Skeletal muscle tissue (tissue), 3 donors: ENCODE measurements at regions not wholly inside any gene's neighbourhood (a gene's known extent, or its start where the extent isn't known, plus 50 kb on each side); places are given as distances from the start of the nearest gene placed in this dataset.

Source experiments
- H3K27ac ChIP-seq: one replicate; pipeline ENCODE4 v1.7.0; 2013; ENCODE audit warnings: mild to moderate bottlenecking, low read depth, low read length, inconsistent platforms
- H3K27me3 ChIP-seq, 3 donors: one replicate each; pipeline ENCODE4 v1.7.0; 2013; ENCODE audit warnings: low read length in 3 of 3; ENCODE audit not compliant: control insufficient read depth in 3 of 3, insufficient read depth in 3 of 3
- H3K36me3 ChIP-seq, 3 donors: one replicate each; pipeline ENCODE4 v1.7.0; 2013; ENCODE audit warnings: low read length in 3 of 3; ENCODE audit not compliant: control insufficient read depth in 3 of 3, insufficient read depth in 3 of 3
- H3K4me1 ChIP-seq, 3 donors: one replicate each; pipeline ENCODE4 v1.7.0; 2013; ENCODE audit warnings: low read length in 3 of 3, mild to moderate bottlenecking in 3 of 3; ENCODE audit not compliant: control insufficient read depth in 3 of 3, insufficient read depth in 3 of 3
- H3K4me3 ChIP-seq, 3 donors: one replicate each; pipeline ENCODE4 v1.7.0; 2013; ENCODE audit warnings: low read length in 3 of 3
- H3K9ac ChIP-seq, 3 donors: one replicate each; pipeline ENCODE4 v1.7.0; 2013; ENCODE audit warnings: low read length in 3 of 3, mild to moderate bottlenecking in 3 of 3, moderate library complexity in 2 of 3, low read depth in 1 of 3
- H3K9me3 ChIP-seq, 3 donors: one replicate each; pipeline ENCODE4 v1.7.0; 2013; ENCODE audit warnings: low read length in 3 of 3; ENCODE audit not compliant: control insufficient read depth in 3 of 3
- donor health status: Osteomylitis.

GRCh38 chr1:220976390-220976789 is 97.1 kb downstream of the HLX start:
- Histone ChIP-seq H3K9me3 (no peaks in the 10 kb centered on the region), H3K36me3 (no peaks in the 10 kb centered on the region), H3K4me1 (no peaks in the 10 kb centered on the region), H3K9ac (no peak overlapping the region), H3K27me3 (no peaks in the 10 kb centered on the region), H3K27ac (no peak overlapping the region), H3K4me3 (no peak overlapping the region)

GRCh38 chr1:220979371-220979770 is 100.1 kb downstream of the HLX start:
- Histone ChIP-seq H3K27ac (no peak overlapping the region), H3K27me3 (no peaks in the 10 kb centered on the region), H3K4me1 (no peaks in the 10 kb centered on the region), H3K9ac (no peak overlapping the region), H3K9me3 (no peaks in the 10 kb centered on the region), H3K4me3 (no peak overlapping the region), H3K36me3 (no peaks in the 10 kb centered on the region)

- Histone ChIP-seq H3K9ac (no peak overlapping the region), H3K27me3 (no peaks in the 10 kb centered on the region), H3K4me3 (no peak overlapping the region), H3K27ac (no peak overlapping the region), H3K36me3 (no peaks in the 10 kb centered on the region), H3K4me1 (no peaks in the 10 kb centered on the region), H3K9me3 (no peaks in the 10 kb centered on the region)
Measured at GRCh38 chr1:220982686-220983085, 103.4 kb downstream of the HLX start.

DNA sequence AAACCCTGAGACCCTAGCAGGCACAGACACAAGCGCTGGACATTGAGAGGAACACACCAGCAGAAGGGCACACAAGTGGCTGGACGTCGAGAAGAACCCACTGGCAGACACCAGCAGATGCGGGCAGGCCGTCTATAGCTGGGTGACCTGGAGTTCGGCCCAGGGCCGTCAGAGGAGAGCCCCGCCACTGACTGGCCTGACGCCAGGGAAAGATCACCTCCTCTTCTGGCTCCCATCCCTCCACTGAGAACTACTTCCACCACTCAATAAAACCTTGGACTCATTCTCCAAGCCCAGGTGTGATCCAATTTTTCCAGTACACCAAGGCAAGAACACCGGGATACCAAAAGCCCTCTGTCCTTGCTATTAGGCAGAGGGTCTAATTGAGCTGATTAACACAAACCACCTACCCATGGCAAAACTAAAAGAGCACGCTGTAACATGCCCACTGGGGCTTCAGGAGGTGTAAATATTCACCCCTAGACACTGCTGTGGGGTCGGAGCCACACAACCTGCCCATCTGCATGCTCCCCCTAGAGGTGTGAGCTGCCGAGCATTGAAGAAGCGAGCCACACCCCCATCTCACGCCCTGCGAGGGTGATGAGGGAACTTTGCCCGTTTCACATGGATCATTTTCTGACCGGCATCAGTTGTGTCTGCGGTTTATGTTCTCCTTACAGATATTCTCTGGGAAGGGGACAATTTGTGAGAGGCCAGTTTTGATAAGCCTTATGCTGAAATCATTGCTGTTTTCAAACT is 104.8 kb downstream of the HLX start:
- Histone ChIP-seq H3K27ac (no peak overlapping the region), H3K9me3 (no peaks in the 10 kb centered on the region), H3K4me1 (no peaks in the 10 kb centered on the region), H3K27me3 (no peaks in the 10 kb centered on the region), H3K9ac (no peak overlapping the region), H3K36me3 (no peaks in the 10 kb centered on the region), H3K4me3 (no peak overlapping the region)

GRCh38 chr1:220990427-220991339 is 111.4 kb downstream of the HLX start:
- Histone ChIP-seq H3K4me1 (no peaks in the 10 kb centered on the region), H3K27me3 (no peaks in the 10 kb centered on the region), H3K4me3 (no peak overlapping the region), H3K9ac (no peak overlapping the region), H3K9me3 (no peaks in the 10 kb centered on the region), H3K36me3 (no peaks in the 10 kb centered on the region), H3K27ac (no peak overlapping the region)

DNA sequence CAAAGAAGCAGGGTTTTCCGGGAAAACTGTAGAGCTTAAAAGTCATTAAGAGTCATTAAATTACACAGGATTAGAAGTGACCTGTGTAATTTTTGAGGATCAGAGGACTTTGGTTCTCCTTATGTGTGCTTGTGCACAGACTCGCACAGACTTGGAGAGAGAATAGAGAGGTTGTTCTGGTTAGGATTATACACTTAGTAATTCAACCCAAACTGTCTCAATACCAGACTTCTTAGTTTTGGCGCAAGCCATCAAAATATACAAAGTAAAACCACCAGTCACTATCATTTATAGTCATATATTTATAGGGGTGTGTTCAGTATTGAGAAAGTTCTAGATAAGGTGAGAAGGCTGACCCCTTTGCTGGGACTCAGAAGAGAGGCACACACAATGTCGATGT is 112.3 kb downstream of the HLX start:
- Histone ChIP-seq H3K4me3 (no peak overlapping the region), H3K9ac (no peak overlapping the region), H3K4me1 (no peaks in the 10 kb centered on the region), H3K36me3 (no peaks in the 10 kb centered on the region), H3K27ac (no peak overlapping the region), H3K9me3 (no peaks in the 10 kb centered on the region), H3K27me3 (no peaks in the 10 kb centered on the region)

GRCh38 chr1:220991959-220992704 is 112.9 kb downstream of the HLX start:
- no peaks in the 10 kb centered on the region for H3K4me1 ChIP-seq
- H3K36me3 ChIP-seq, result no peaks in the 10 kb centered on the region
- no peak overlapping the region for H3K27ac ChIP-seq
- H3K9me3 ChIP-seq, result no peaks in the 10 kb centered on the region
- no peaks in the 10 kb centered on the region for H3K27me3 ChIP-seq
- H3K4me3 ChIP-seq, result no peak overlapping the region
- peak overlapping the region in 1 of 3 donors; percentile 1 for H3K9ac ChIP-seq

DNA sequence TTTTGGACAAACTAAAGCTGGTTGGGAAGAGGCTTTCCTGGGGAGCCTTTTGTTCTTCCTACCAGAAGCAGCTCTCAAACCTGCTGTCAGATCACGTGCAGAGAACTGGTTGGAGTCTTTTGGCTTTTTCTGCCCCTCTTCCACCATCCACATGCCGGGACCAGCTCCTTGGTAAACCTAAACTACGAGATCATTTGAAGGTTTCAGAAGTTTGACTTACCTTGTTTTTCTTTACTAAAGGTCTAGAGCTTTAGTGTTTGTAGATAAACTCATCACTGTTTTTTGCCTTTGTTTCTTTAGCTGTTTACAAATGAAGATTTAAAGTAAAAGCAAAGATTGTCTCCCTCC is 113.4 kb downstream of the HLX start:
- no peak overlapping the region for H3K27ac ChIP-seq

GRCh38 chr1:220994671-220995070 is 115.4 kb downstream of the HLX start:
- Histone ChIP-seq H3K9ac (no peak overlapping the region), H3K4me1 (peaks cover 0 to under 1% (median 0%) of the 10 kb centered on the region in 3 donors), H3K36me3 (no peaks in the 10 kb centered on the region), H3K27ac (no peak overlapping the region), H3K27me3 (no peaks in the 10 kb centered on the region), H3K9me3 (no peaks in the 10 kb centered on the region), H3K4me3 (no peak overlapping the region)

More for the DNA sequence above, 113.4 kb downstream of the HLX start:
- Histone ChIP-seq H3K36me3 (no peaks in the 10 kb centered on the region), H3K9ac (peak overlapping the region in 1 of 3 donors; percentile 1), H3K9me3 (no peaks in the 10 kb centered on the region), H3K4me3 (no peak overlapping the region), H3K4me1 (no peaks in the 10 kb centered on the region), H3K27me3 (no peaks in the 10 kb centered on the region)
